HUES6 (cell line): ENCODE measurements at regions not wholly inside any gene's neighbourhood (a gene's known extent, or its start where the extent isn't known, plus 50 kb on each side); places are given as distances from the start of the nearest gene placed in this dataset.

Experiments
- H3K27ac ChIP-seq: 2 replicates; pipeline ENCODE4 v1.7.0; 2013; ENCODE audit warnings: low read depth, mild to moderate bottlenecking, low read length, inconsistent platforms
- H3K27me3 ChIP-seq: 2 replicates; pipeline ENCODE4 v1.6.1; 2013; ENCODE audit warnings: low read length; ENCODE audit not compliant: control insufficient read depth, insufficient read depth
- H3K36me3 ChIP-seq: 2 replicates; pipeline ENCODE4 v1.6.1; 2013; ENCODE audit warnings: low read length; ENCODE audit not compliant: control insufficient read depth, insufficient read depth
- H3K4me1 ChIP-seq: 2 replicates; pipeline ENCODE4 v1.6.1; 2013; ENCODE audit warnings: low read length; ENCODE audit not compliant: control insufficient read depth, insufficient read depth
- H3K4me3 ChIP-seq: 2 replicates; pipeline ENCODE4 v1.5.1; 2013; ENCODE audit warnings: low read depth, low read length
- H3K9ac ChIP-seq: one replicate; pipeline ENCODE4 v1.6.1; 2013; ENCODE audit warnings: mild to moderate bottlenecking, low read length
- H3K9me3 ChIP-seq: 2 replicates; pipeline ENCODE4 v1.6.1; 2013; ENCODE audit warnings: low read depth, low read length; ENCODE audit not compliant: control insufficient read depth, insufficient read depth

GRCh38 chr5:39485079-39485478 lies 60.3 kb upstream of the DAB2 start:
- H3K4me1 ChIP-seq: no peaks in the 10 kb centered on the region
- no peaks in the 10 kb centered on the region for H3K27me3 ChIP-seq
- H3K27ac ChIP-seq: no peak overlapping the region
- H3K9me3 ChIP-seq: no peaks in the 10 kb centered on the region
- H3K36me3 ChIP-seq: no peaks in the 10 kb centered on the region
- no peak overlapping the region for H3K9ac ChIP-seq
- H3K4me3 ChIP-seq: no peak overlapping the region

GRCh38 chr5:39484673-39485072 lies 59.9 kb upstream of the DAB2 start:
- Histone ChIP-seq H3K27me3 (no peaks in the 10 kb centered on the region), H3K4me3 (no peak overlapping the region), H3K27ac (no peak overlapping the region), H3K9me3 (no peaks in the 10 kb centered on the region), H3K4me1 (no peaks in the 10 kb centered on the region), H3K9ac (no peak overlapping the region), H3K36me3 (no peaks in the 10 kb centered on the region)

- H3K27ac ChIP-seq: no peak overlapping the region
- no peaks in the 10 kb centered on the region for H3K36me3 ChIP-seq
- no peak overlapping the region for H3K9ac ChIP-seq
- H3K4me1 ChIP-seq: no peaks in the 10 kb centered on the region
- H3K27me3 ChIP-seq: no peaks in the 10 kb centered on the region
- H3K9me3 ChIP-seq: no peaks in the 10 kb centered on the region
- H3K4me3 ChIP-seq: no peak overlapping the region
Measured at GRCh38 chr5:39482098-39482497, 57.3 kb upstream of the DAB2 start.

GRCh38 chr5:39479537-39479936 lies 54.8 kb upstream of the DAB2 start:
- Histone ChIP-seq H3K36me3 (no peaks in the 10 kb centered on the region), H3K27ac (no peak overlapping the region), H3K9me3 (no peaks in the 10 kb centered on the region), H3K4me3 (no peak overlapping the region), H3K4me1 (no peaks in the 10 kb centered on the region), H3K27me3 (no peaks in the 10 kb centered on the region), H3K9ac (no peak overlapping the region)

GRCh38 chr5:39478863-39479262 lies 54.1 kb upstream of the DAB2 start:
- H3K4me3 ChIP-seq: no peak overlapping the region
- H3K4me1 ChIP-seq: no peaks in the 10 kb centered on the region
- no peaks in the 10 kb centered on the region for H3K9me3 ChIP-seq

GRCh38 chr5:39476843-39477220 lies 52.1 kb upstream of the DAB2 start:
- H3K36me3 ChIP-seq: no peaks in the 10 kb centered on the region
- no peaks in the 10 kb centered on the region for H3K4me1 ChIP-seq
- H3K9ac ChIP-seq: no peak overlapping the region
- H3K27me3 ChIP-seq: no peaks in the 10 kb centered on the region
- no peaks in the 10 kb centered on the region for H3K9me3 ChIP-seq
- H3K27ac ChIP-seq: no peak overlapping the region
- no peak overlapping the region for H3K4me3 ChIP-seq

More at GRCh38 chr5:39478863-39479262, 54.1 kb upstream of the DAB2 start:
- H3K9ac ChIP-seq: no peak overlapping the region
- no peaks in the 10 kb centered on the region for H3K27me3 ChIP-seq
- no peak overlapping the region for H3K27ac ChIP-seq
- no peaks in the 10 kb centered on the region for H3K36me3 ChIP-seq

- Histone ChIP-seq H3K9me3 (no peaks in the 10 kb centered on the region), H3K36me3 (no peaks in the 10 kb centered on the region), H3K4me3 (no peak overlapping the region), H3K27me3 (no peaks in the 10 kb centered on the region), H3K27ac (no peak overlapping the region), H3K9ac (no peak overlapping the region), H3K4me1 (no peaks in the 10 kb centered on the region)
Measured at GRCh38 chr5:39475881-39476842, 51.4 kb upstream of the DAB2 start.

- H3K27ac ChIP-seq: no peak overlapping the region
- H3K36me3 ChIP-seq: no peaks in the 10 kb centered on the region
- no peak overlapping the region for H3K9ac ChIP-seq
Measured at GRCh38 chr5:39475159-39475571, 50.4 kb upstream of the DAB2 start.

More at GRCh38 chr5:39475159-39475571, 50.4 kb upstream of the DAB2 start:
- Histone ChIP-seq H3K4me3 (no peak overlapping the region), H3K4me1 (no peaks in the 10 kb centered on the region), H3K9me3 (no peaks in the 10 kb centered on the region), H3K27me3 (no peaks in the 10 kb centered on the region)
